H9 (cell line): ENCODE measurements at regions not wholly inside any gene's neighbourhood (a gene's known extent, or its start where the extent isn't known, plus 50 kb on each side); places are given as distances from the start of the nearest gene placed in this dataset.
A peak's percentile ranks its signal among the peaks of the same experiment; 100 is the strongest.

Experiments used
- DNase-seq: peaks from one replicate; pipeline ENCODE4 v3.0.0-alpha.2; 2017
- H2AFZ ChIP-seq: one replicate; pipeline ENCODE4 v1.6.1; 2013; ENCODE audit warnings: mild to moderate bottlenecking, low read length, control low read depth, moderate library complexity
- H2AK5ac ChIP-seq: 2 replicates; pipeline ENCODE4 v1.6.1; 2013; ENCODE audit warnings: low read length, control low read depth, mixed read lengths; ENCODE audit not compliant: insufficient read length
- H2BK120ac ChIP-seq: one replicate; pipeline ENCODE4 v1.6.1; 2013; ENCODE audit warnings: low read depth, mild to moderate bottlenecking, low read length, control low read depth, inconsistent platforms; ENCODE audit not compliant: poor library complexity, severe bottlenecking
- H2BK12ac ChIP-seq: 2 replicates; pipeline ENCODE4 v1.6.1; 2013; ENCODE audit warnings: low read length, control low read depth, mixed read lengths, low read depth; ENCODE audit not compliant: insufficient read length
- H2BK15ac ChIP-seq: 2 replicates; pipeline ENCODE4 v1.6.1; 2013; ENCODE audit warnings: low read depth, low read length, control low read depth
- H2BK20ac ChIP-seq: one replicate; pipeline ENCODE4 v1.6.1; 2013; ENCODE audit warnings: low read depth, mild to moderate bottlenecking, low read length, control low read depth, inconsistent platforms; ENCODE audit not compliant: poor library complexity, severe bottlenecking
- H2BK5ac ChIP-seq: 2 replicates; pipeline ENCODE4 v1.6.1; 2013; ENCODE audit warnings: low read length, control low read depth, mixed read lengths; ENCODE audit not compliant: insufficient read length
- H3K14ac ChIP-seq: 2 replicates; pipeline ENCODE4 v1.6.1; 2013; ENCODE audit warnings: low read length, control low read depth; ENCODE audit not compliant: insufficient read depth
- H3K18ac ChIP-seq: 2 replicates; pipeline ENCODE4 v1.6.1; 2013; ENCODE audit warnings: low read depth, mild to moderate bottlenecking, mixed read lengths, low read length, control low read depth; ENCODE audit not compliant: insufficient read length
- H3K23ac ChIP-seq: 2 replicates; pipeline ENCODE4 v1.6.1; 2013; ENCODE audit warnings: low read length, control low read depth, mixed read lengths, low read depth; ENCODE audit not compliant: insufficient read length
- H3K23me2 ChIP-seq: 2 replicates; pipeline ENCODE4 v1.6.1; 2013; ENCODE audit warnings: low read depth, mild to moderate bottlenecking, mixed read lengths, low read length, control low read depth; ENCODE audit not compliant: insufficient read length, poor library complexity, severe bottlenecking
- H3K27ac ChIP-seq: 2 replicates; pipeline ENCODE4 v1.5.1; 2013; ENCODE audit warnings: low read length, control low read depth, mixed read lengths, low read depth; ENCODE audit not compliant: insufficient read length
- H3K27me3 ChIP-seq: 2 replicates; pipeline ENCODE4 v1.6.1; 2013; ENCODE audit warnings: low read length, control low read depth, inconsistent platforms; ENCODE audit not compliant: insufficient read depth
- H3K4ac ChIP-seq: 2 replicates; pipeline ENCODE4 v1.6.1; 2013; ENCODE audit warnings: low read depth, mild to moderate bottlenecking, control low read depth, inconsistent platforms, low read length, moderate library complexity
- H3K4me1 ChIP-seq: 2 replicates; pipeline ENCODE4 v1.6.1; 2013; ENCODE audit warnings: low read length, control low read depth, inconsistent platforms; ENCODE audit not compliant: insufficient read depth
- H3K4me2 ChIP-seq: 2 replicates; pipeline ENCODE4 v1.6.1; 2013; ENCODE audit warnings: low read length, control low read depth, mixed read lengths; ENCODE audit not compliant: insufficient read length, insufficient read depth
- H3K56ac ChIP-seq: 2 replicates; pipeline ENCODE4 v1.6.1; 2013; ENCODE audit warnings: low read depth, mild to moderate bottlenecking, mixed read lengths, low read length, control low read depth; ENCODE audit not compliant: insufficient read length
- H3K79me1 ChIP-seq: 2 replicates; pipeline ENCODE4 v1.6.1; 2013; ENCODE audit warnings: low read depth, mild to moderate bottlenecking, moderate library complexity, low read length, control low read depth, inconsistent platforms; ENCODE audit not compliant: insufficient read depth, poor library complexity, severe bottlenecking
- H3K79me2 ChIP-seq: 2 replicates; pipeline ENCODE4 v1.6.1; 2013; ENCODE audit warnings: low read length, control low read depth, inconsistent platforms; ENCODE audit not compliant: insufficient read depth
- H3K9ac ChIP-seq: 2 replicates; pipeline ENCODE4 v1.6.1; 2013; ENCODE audit warnings: low read length, control low read depth, mixed read lengths; ENCODE audit not compliant: insufficient read length; ENCODE audit errors: extremely low read depth
- H3K9me3 ChIP-seq: one replicate; pipeline ENCODE4 v1.6.1; 2013; ENCODE audit warnings: low read depth, low read length, inconsistent platforms; ENCODE audit not compliant: control insufficient read depth
- H3T11ph ChIP-seq: one replicate; pipeline ENCODE4 v1.6.1; 2013; ENCODE audit warnings: mild to moderate bottlenecking, low read length, control low read depth, inconsistent platforms
- H4K20me1 ChIP-seq: one replicate; pipeline ENCODE4 v1.6.1; 2013; ENCODE audit not compliant: control insufficient read depth, insufficient read length, insufficient read depth
- H4K5ac ChIP-seq: 2 replicates; pipeline ENCODE4 v1.6.1; 2013; ENCODE audit warnings: low read depth, mild to moderate bottlenecking, mixed read lengths, low read length, control low read depth; ENCODE audit not compliant: insufficient read length
- H4K8ac ChIP-seq: replicated peaks from 2 replicates; pipeline ENCODE4 v1.6.1; 2013; ENCODE audit warnings: low read length, control low read depth, mixed read lengths, low read depth; ENCODE audit not compliant: insufficient read length
- H4K91ac ChIP-seq: 2 replicates; pipeline ENCODE4 v1.6.1; 2013; ENCODE audit warnings: low read depth, mild to moderate bottlenecking, moderate library complexity, mixed read lengths, low read length, control low read depth; ENCODE audit not compliant: insufficient read length
- H3K27ac Mint-ChIP-seq, 3 experiments: 2 replicates in 2 of 3; 3 replicates in 1 of 3; pipeline ENCODE4 v1.8.0; 2020 to 2021; ENCODE audit warnings: mixed read lengths in 3 of 3, mild to moderate bottlenecking in 1 of 3, moderate library complexity in 1 of 3
- H3K27me3 Mint-ChIP-seq: 2 replicates; pipeline ENCODE4 v1.8.0; 2021; ENCODE audit warnings: low read depth, mild to moderate bottlenecking, moderate library complexity, mixed read lengths
- H3K36me3 Mint-ChIP-seq, 3 experiments: 2 replicates in 2 of 3; 3 replicates in 1 of 3; pipeline ENCODE4 v1.8.0; 2020 to 2021; ENCODE audit warnings: low read depth in 3 of 3, mixed read lengths in 3 of 3; ENCODE audit not compliant: insufficient read depth in 1 of 3
- H3K4me1 Mint-ChIP-seq, 2 experiments: 2 replicates each; pipeline ENCODE4 v1.8.0; 2020; ENCODE audit warnings: mixed read lengths in 2 of 2
- H3K4me3 Mint-ChIP-seq, 2 experiments: 2 replicates in 1 of 2; 3 replicates in 1 of 2; pipeline ENCODE4 v1.8.0; 2020 to 2021; ENCODE audit warnings: mild to moderate bottlenecking in 2 of 2, mixed read lengths in 2 of 2, moderate library complexity in 1 of 2
- H3K9me3 Mint-ChIP-seq, 2 experiments: 2 replicates in 1 of 2; 3 replicates in 1 of 2; pipeline ENCODE4 v1.8.0; 2020; ENCODE audit warnings: mild to moderate bottlenecking in 2 of 2, mixed read lengths in 2 of 2, moderate library complexity in 1 of 2
- WGBS: extraction: QIAGEN DNeasy Blood & Tissue Kit; methylation state at CpG from one replicate; pipeline ENCODE4 v1.1.7; 2013; ENCODE audit warnings: missing lambda C conversion rate, low lambda C conversion rate, mixed read lengths; ENCODE audit not compliant: insufficient read length; ENCODE audit errors: extremely low coverage; 5-methylcytosine and 5-hydroxymethylcytosine counted together
- TF ChIP-seq, protein P1 (sequence below): fragments of 200-600 bp; sonication (generic); conservative IDR thresholded peaks from 3 replicates; pipeline ENCODE4 v1.8.0; 2021; ENCODE audit warnings: antibody characterized with exemption, mild to moderate bottlenecking

DNA sequence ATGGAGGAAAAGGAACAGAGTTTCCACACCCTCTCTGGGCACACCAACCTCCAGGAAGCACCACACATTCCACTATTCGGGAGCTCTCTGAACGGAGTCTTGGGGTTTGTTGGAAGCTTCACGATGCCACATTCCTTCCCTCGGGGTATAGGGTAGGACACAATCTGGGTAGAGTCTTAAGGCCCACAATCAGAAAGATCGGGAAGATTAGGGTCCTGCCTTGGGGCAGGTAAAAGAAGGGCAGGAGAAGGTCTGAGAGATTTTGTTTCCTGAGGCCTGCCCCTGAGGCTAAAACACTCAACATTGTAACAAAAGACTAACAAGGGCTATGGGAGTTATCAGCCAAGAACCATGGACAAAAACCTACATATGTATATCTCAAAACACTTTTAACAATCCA, 89.2 kb upstream of the RAP2B start:
- Histone ChIP-seq H4K5ac (no peak overlapping the region), H3K4ac (no peak overlapping the region), H4K8ac (no peak overlapping the region), H4K91ac (no peak overlapping the region), H3K4me2 (no peak overlapping the region), H3K18ac (no peak overlapping the region), H2BK120ac (no peak overlapping the region), H3K27me3 (no peaks in the 10 kb centered on the region), H2BK5ac (no peak overlapping the region), H3K79me1 (no peaks in the 10 kb centered on the region), H2AFZ (no peak overlapping the region), H3K23me2 (no peaks in the 10 kb centered on the region), H4K20me1 (no peaks in the 10 kb centered on the region), H3T11ph (no peak overlapping the region), H3K9me3 (no peaks in the 10 kb centered on the region), H3K56ac (no peak overlapping the region), H3K14ac (no peak overlapping the region), H3K23ac (no peak overlapping the region), H3K4me1 (no peaks in the 10 kb centered on the region), H2AK5ac (no peak overlapping the region), H2BK20ac (no peak overlapping the region), H2BK15ac (no peak overlapping the region), H3K79me2 (no peaks in the 10 kb centered on the region), H3K27ac (no peak overlapping the region), H3K9ac (no peak overlapping the region), H2BK12ac (no peak overlapping the region)
- no peak for DNase-seq
- peak overlapping the region in 1 of 3 experiments; percentile 54; a peak in 1 of 7 replicates for H3K27ac Mint-ChIP-seq
- WGBS = no CpG with 5 or more reads among the region's 5 CpGs
- H3K27me3 Mint-ChIP-seq = no peaks in the 10 kb centered on the region
- 0 out of 4 replicates have a peak, but pooled peaks cover 0 to 4% of the 10 kb centered on the region in 2 experiments for H3K4me1 Mint-ChIP-seq
- TF ChIP-seq, protein P1, sequence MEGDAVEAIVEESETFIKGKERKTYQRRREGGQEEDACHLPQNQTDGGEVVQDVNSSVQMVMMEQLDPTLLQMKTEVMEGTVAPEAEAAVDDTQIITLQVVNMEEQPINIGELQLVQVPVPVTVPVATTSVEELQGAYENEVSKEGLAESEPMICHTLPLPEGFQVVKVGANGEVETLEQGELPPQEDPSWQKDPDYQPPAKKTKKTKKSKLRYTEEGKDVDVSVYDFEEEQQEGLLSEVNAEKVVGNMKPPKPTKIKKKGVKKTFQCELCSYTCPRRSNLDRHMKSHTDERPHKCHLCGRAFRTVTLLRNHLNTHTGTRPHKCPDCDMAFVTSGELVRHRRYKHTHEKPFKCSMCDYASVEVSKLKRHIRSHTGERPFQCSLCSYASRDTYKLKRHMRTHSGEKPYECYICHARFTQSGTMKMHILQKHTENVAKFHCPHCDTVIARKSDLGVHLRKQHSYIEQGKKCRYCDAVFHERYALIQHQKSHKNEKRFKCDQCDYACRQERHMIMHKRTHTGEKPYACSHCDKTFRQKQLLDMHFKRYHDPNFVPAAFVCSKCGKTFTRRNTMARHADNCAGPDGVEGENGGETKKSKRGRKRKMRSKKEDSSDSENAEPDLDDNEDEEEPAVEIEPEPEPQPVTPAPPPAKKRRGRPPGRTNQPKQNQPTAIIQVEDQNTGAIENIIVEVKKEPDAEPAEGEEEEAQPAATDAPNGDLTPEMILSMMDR = no peak
- H3K36me3 Mint-ChIP-seq = no peaks in the 10 kb centered on the region
- no peak overlapping the region for H3K4me3 Mint-ChIP-seq
- no peaks in the 10 kb centered on the region for H3K9me3 Mint-ChIP-seq
